Activated T-helper 2 cell treated with anti-CD3 and anti-CD28 coated beads, Interferon-gamma antibody, Interleukin-2, Interleukin-4, amounts not matched to agents 10 μg/mL and 5 μg/mL and 100 μg/mL, durations not matched to agents 14 hours and 24 hours and 36 hours (primary cell): ENCODE measurements at regions not wholly inside any gene's neighbourhood (a gene's known extent, or its start where the extent isn't known, plus 50 kb on each side); places are given as distances from the start of the nearest gene placed in this dataset.

Experiments
- DNase-seq: peaks from one replicate; pipeline ENCODE4 v3.0.0; 2021; ENCODE audit warnings: low spot score
- H3K27ac Mint-ChIP-seq: one replicate; pipeline ENCODE4 v1.8.0; 2021; ENCODE audit warnings: mixed read lengths
- H3K27me3 Mint-ChIP-seq: one replicate; pipeline ENCODE4 v1.8.0; 2021; ENCODE audit warnings: low read depth, mixed read lengths
- H3K36me3 Mint-ChIP-seq: one replicate; pipeline ENCODE4 v1.8.0; 2021; ENCODE audit warnings: low read depth, mixed read lengths
- H3K4me1 Mint-ChIP-seq: one replicate; pipeline ENCODE4 v1.8.0; 2021; ENCODE audit warnings: low read depth, mixed read lengths
- H3K4me3 Mint-ChIP-seq: one replicate; pipeline ENCODE4 v1.8.0; 2021; ENCODE audit warnings: low read depth, mild to moderate bottlenecking, moderate library complexity, mixed read lengths
- H3K9me3 Mint-ChIP-seq: one replicate; pipeline ENCODE4 v1.8.0; 2021; ENCODE audit warnings: mixed read lengths
- intact Hi-C: fragments of 100-400 bp; cut with micrococcal nuclease; formaldehyde crosslinking; loops from one replicate; pipeline ENCODE4 v1.15.1; 2023

DNA sequence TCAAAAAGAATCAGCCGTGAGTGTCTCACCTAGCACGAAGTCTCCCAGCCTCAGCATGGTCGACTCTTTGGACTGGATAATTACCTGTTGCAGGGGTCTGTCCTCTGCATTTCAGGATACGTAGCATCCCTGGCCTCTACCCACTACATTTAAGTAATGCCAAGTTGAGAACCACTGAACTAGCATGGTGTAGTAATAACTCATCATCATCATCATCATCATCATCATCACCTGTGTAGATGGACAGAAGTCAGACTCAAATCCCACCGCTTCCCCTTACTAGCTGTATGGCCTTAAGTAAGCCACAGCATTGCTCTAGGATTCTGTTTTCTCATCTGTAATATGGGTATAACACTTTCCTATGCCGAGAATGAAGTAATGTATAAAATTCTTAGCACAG lies 373.1 kb upstream of the XYLT1 start:
- Mint-ChIP-seq H3K4me1 (no peaks in the 10 kb centered on the region), H3K4me3 (no peak overlapping the region), H3K27ac (no peak overlapping the region), H3K36me3 (no peaks in the 10 kb centered on the region), H3K27me3 (no peaks in the 10 kb centered on the region), H3K9me3 (no peaks in the 10 kb centered on the region)
- intact Hi-C loops = no loop called here
- DNase-seq = no peak

DNA sequence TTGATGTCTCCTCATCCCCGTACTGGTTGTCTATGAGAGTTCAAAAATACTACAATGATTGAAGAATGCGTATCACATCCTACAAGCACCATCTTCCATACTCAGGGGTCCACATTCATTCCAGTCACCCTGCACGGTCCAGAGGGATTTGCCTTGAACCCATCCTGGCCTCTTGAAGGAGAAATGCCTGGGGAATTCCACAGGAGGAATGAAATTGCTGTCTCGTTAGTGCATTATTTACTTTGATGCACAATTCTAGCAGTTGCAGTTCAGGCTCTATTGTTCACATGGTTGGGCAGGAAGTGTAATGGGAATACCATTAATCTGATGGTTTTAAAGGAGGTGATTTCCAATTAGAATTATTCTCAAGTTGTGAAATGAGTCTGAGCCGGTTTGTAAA lies 369.1 kb upstream of the XYLT1 start:
- H3K27ac Mint-ChIP-seq = no peak overlapping the region
- no peak for DNase-seq
- H3K4me1 Mint-ChIP-seq = no peaks in the 10 kb centered on the region
- intact Hi-C loops = no loop called here
- H3K4me3 Mint-ChIP-seq = no peak overlapping the region
- H3K27me3 Mint-ChIP-seq = no peaks in the 10 kb centered on the region
- no peaks in the 10 kb centered on the region for H3K9me3 Mint-ChIP-seq
- no peaks in the 10 kb centered on the region for H3K36me3 Mint-ChIP-seq

DNA sequence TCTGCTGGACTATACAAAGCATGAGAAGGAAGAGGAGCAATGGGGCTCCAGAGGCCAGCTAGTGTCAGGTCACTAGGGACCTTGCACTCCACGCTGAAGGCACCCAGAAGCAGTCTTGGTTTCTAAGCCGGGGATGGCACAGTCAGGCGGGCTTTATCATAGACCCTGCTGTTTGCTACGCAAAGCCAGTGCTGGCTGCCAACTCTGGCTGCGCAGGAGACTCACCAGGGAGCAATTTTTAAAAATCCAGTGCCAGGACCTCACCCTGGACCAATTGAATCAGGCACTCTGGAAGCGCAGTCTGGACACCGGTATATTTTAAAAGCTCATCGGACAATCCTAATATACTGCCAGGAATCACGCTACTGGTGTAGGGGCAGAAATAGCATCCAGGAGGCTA lies 368.5 kb upstream of the XYLT1 start:
- no peaks in the 10 kb centered on the region for H3K4me1 Mint-ChIP-seq
- no peaks in the 10 kb centered on the region for H3K36me3 Mint-ChIP-seq
- intact Hi-C loops = no loop called here
- no peak overlapping the region for H3K27ac Mint-ChIP-seq
- no peaks in the 10 kb centered on the region for H3K27me3 Mint-ChIP-seq
- no peak overlapping the region for H3K4me3 Mint-ChIP-seq
- DNase-seq = no peak
- H3K9me3 Mint-ChIP-seq = no peaks in the 10 kb centered on the region

DNA sequence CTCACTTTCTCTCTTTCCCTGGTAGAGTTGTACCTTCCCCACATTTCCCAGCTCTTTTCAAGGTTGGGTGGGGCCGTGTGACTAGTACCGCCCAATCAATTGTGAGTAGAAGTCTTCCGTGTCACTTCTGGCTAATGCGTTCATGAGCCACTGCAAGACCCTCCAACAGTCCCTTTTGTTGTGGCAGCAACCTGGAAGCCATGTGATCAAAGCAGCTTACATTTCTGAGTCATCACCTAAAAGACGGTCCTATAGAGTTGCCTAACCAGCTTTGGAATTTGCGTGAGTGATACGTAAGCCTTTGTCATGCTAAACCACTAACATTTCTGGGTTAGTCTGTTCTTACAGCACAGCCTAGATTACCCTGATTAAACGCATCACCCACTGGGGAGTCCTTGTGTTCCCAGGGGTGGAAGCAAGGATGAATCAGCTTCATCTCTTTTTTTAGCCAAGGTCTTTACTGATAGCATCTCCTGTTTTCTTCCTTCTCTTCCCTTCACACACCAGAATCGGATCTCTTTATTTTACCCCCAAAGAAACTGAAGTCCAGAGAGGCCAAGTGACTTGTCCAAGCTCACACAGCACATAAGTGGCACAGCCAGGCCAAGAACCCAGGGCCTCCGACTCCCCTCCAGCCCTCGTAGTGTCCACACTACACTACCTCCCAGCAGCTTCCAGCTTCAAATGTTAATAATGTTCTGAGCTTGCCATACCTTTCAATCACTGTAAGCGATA lies 366.3 kb upstream of the XYLT1 start:
- DNase-seq = no peak
- no peaks in the 10 kb centered on the region for H3K4me1 Mint-ChIP-seq

DNA sequence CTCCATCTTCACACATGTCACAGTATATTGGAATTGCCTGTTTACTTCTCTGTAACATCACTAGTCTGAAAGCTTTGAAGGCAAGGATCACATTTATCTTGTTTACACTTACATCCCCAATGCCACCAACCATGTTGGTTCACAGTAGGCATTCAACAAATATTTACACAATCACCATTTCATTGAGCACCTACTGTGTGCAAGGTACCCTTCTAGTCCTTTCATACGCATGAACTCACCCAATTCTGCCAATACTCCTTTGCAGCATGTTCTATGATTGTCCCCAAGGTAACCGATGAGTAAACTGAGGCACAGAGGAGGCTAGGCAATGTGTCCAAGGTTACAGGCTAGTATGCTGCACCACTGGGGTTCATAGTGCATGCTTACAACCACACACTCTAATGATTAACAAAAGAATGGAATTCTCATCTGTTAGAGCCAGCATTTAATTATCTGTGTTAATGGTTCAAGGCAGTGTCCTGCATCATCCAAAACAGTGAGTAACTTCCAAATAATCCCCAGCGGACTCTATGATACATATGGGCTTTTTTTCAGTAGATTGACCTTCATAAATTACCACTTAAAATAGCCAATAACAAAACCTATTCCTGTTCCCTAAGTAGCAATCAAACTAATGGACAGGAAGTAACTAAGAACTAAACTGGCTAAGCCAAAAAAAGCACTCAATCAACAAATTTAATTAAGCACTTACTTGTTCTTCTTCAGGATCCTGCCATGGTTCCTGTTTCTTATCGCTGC lies 364.5 kb upstream of the XYLT1 start:
- Mint-ChIP-seq H3K27ac (no peak overlapping the region), H3K9me3 (no peaks in the 10 kb centered on the region), H3K27me3 (no peaks in the 10 kb centered on the region), H3K4me3 (no peak overlapping the region), H3K4me1 (no peaks in the 10 kb centered on the region), H3K36me3 (no peaks in the 10 kb centered on the region)
- intact Hi-C loops = no loop called here
- DNase-seq = no peak

More for the DNA sequence above, 366.3 kb upstream of the XYLT1 start:
- Mint-ChIP-seq H3K36me3 (no peaks in the 10 kb centered on the region), H3K9me3 (no peaks in the 10 kb centered on the region), H3K4me3 (no peak overlapping the region), H3K27ac (no peak overlapping the region), H3K27me3 (no peaks in the 10 kb centered on the region)
- intact Hi-C loops = no loop called here

DNA sequence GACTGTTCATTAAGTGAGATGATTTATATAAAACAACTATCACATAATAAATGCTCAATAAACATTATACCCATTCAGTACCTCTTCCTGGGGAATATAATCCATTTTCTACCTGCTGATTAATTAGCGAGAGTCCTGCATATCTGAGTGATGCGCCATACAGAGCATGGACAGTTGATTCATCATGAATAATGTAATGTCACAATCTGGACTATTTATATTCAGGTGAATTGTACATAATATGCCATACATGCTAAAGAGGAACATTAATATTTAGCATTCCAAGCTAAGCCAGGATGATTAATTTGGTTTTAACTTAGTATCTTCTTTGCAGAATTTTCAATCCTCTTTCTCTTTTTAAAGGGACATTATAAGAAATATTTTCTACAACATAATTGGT lies 362.0 kb upstream of the XYLT1 start:
- intact Hi-C loops = no loop called here
- no peaks in the 10 kb centered on the region for H3K27me3 Mint-ChIP-seq
- no peaks in the 10 kb centered on the region for H3K9me3 Mint-ChIP-seq
- no peak overlapping the region for H3K27ac Mint-ChIP-seq
- no peaks in the 10 kb centered on the region for H3K36me3 Mint-ChIP-seq
- no peaks in the 10 kb centered on the region for H3K4me1 Mint-ChIP-seq
- H3K4me3 Mint-ChIP-seq = no peak overlapping the region
- no peak for DNase-seq

DNA sequence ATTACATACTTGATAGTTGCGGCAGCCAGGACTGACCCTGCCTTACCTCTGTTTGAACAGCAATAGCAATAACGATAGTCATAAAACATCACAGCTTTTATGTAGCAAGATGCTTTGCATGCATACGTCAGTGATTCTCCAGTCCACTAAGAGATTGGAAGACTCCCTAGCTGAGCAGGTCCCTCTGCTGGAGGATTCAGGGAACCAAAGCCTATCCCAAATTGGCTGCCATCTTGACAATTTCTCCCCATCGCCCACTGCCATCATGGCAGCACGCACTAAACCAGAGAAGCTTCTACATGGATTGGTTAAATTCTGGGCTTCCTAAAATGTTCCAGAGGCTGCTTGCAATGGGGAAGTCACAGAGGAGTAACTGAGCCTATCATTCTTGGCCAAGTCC lies 360.6 kb upstream of the XYLT1 start:
- H3K36me3 Mint-ChIP-seq = no peaks in the 10 kb centered on the region
- H3K4me3 Mint-ChIP-seq = no peak overlapping the region
- no peaks in the 10 kb centered on the region for H3K9me3 Mint-ChIP-seq
- no peak for DNase-seq
- no peak overlapping the region for H3K27ac Mint-ChIP-seq
- no peaks in the 10 kb centered on the region for H3K27me3 Mint-ChIP-seq
- intact Hi-C loops = no loop called here
- no peaks in the 10 kb centered on the region for H3K4me1 Mint-ChIP-seq

DNA sequence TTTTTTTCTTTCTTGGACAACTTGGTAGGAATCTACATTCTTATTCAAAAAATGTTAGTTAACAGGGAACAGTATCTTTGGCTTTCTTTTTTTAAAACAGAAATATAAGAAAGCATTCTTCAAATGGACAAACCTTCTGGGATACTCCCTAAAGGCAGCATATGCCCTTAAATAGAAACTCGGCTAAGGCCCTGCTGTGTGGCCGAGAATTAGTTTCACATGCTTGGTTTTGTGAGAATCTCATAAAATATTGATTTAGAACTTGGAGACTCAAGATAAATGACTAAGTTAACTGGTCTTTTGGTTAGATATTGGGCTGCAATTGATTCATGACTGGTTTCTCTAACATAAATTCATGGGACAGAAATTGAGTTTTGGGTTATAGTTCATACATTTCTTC lies 359.9 kb upstream of the XYLT1 start:
- DNase-seq = no peak
- intact Hi-C loops = no loop called here
- Mint-ChIP-seq H3K27ac (no peak overlapping the region), H3K27me3 (no peaks in the 10 kb centered on the region), H3K9me3 (no peaks in the 10 kb centered on the region), H3K4me3 (no peak overlapping the region), H3K36me3 (no peaks in the 10 kb centered on the region), H3K4me1 (no peaks in the 10 kb centered on the region)

DNA sequence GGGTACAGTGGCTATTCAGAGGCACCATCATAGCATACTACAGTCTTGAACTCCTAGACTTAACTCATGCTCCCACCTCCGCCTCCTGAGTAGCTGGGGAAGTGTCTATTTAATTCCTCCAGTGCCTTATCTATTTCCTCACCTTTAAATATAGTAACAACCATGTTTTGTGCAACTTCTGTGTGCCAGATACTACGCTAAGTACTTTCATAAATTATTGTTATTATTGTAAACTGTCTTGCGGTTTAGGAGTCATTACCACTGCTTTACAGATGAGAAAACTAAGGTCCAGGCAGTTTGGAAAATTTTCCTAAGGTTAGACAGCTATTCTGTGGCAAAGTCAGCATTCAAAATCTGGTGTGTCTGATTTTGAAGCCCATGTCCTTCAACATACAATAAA lies 359.1 kb upstream of the XYLT1 start:
- no peak overlapping the region for H3K4me3 Mint-ChIP-seq
- H3K27ac Mint-ChIP-seq = no peak overlapping the region
- DNase-seq = no peak
- no peaks in the 10 kb centered on the region for H3K9me3 Mint-ChIP-seq
- no peaks in the 10 kb centered on the region for H3K27me3 Mint-ChIP-seq
- H3K36me3 Mint-ChIP-seq = no peaks in the 10 kb centered on the region
- intact Hi-C loops = no loop called here
- H3K4me1 Mint-ChIP-seq = no peaks in the 10 kb centered on the region

DNA sequence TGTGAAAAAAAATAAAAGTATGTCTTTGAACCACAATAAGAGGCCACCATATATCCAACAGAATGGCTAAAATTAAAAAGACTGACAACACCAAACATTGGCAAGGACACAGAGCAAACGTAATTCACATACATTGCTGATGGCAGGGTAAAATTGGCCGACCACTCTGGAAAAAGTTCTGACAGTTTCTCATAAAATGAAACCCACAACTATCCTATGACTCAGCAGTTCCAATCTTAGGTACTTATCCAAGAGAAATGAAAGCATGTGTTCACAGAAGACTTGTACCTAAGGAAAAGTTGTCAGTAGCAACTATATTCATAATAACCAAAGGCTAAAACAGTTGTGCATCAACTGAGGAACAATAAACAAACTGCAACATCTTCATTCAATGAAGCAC lies 357.3 kb upstream of the XYLT1 start:
- intact Hi-C loops = no loop called here
- H3K4me3 Mint-ChIP-seq = no peak overlapping the region

DNA sequence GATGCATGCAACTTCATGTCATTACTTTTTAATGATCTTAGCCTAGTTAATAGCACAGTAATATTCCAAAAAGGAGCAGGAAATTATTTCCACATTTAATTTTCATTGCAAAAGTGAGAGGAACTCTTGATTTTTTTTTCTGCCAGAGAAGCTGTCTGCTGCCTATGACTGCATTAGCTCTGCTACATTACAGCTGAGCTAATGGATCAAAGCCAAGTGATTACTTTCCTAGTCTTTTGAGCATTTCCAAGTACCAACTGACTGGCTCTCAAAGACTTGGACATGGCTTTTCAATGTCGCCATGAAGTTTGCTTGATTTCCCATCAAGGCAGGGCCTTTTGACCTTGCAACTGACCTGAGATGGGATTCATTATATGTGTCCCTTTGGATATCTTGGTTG lies 356.6 kb upstream of the XYLT1 start:
- H3K9me3 Mint-ChIP-seq = no peaks in the 10 kb centered on the region
- H3K27ac Mint-ChIP-seq = no peak overlapping the region
- no peak for DNase-seq
- intact Hi-C loops = no loop called here
- H3K4me1 Mint-ChIP-seq = no peaks in the 10 kb centered on the region
- H3K27me3 Mint-ChIP-seq = no peaks in the 10 kb centered on the region
- no peaks in the 10 kb centered on the region for H3K36me3 Mint-ChIP-seq
- no peak overlapping the region for H3K4me3 Mint-ChIP-seq

More for the DNA sequence above, 357.3 kb upstream of the XYLT1 start:
- H3K27ac Mint-ChIP-seq = no peak overlapping the region
- H3K9me3 Mint-ChIP-seq = no peaks in the 10 kb centered on the region
- no peaks in the 10 kb centered on the region for H3K36me3 Mint-ChIP-seq
- DNase-seq = no peak
- no peaks in the 10 kb centered on the region for H3K27me3 Mint-ChIP-seq
- no peaks in the 10 kb centered on the region for H3K4me1 Mint-ChIP-seq

DNA sequence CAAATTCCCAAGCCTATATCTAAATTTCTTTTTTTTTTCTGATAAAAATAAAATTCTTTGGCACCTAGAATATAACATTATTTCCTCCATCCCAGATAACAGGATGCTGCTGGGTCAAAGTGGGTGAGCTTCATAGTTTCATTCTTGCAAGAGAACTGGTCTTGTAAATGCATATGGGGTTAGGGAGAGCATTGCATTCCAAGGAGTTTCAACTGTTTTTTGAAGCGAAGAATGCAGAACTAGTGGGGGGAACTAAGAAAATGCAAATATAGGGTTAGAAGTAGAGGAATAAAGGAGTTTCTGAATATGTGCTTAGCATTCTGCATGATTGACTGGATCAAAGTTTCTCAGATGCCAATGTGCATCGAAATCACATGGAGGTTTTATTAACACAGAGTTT lies 347.2 kb upstream of the XYLT1 start:
- Mint-ChIP-seq H3K9me3 (peaks cover 38% of the 10 kb centered on the region), H3K4me1 (no peaks in the 10 kb centered on the region)
- intact Hi-C loops = no loop called here

DNA sequence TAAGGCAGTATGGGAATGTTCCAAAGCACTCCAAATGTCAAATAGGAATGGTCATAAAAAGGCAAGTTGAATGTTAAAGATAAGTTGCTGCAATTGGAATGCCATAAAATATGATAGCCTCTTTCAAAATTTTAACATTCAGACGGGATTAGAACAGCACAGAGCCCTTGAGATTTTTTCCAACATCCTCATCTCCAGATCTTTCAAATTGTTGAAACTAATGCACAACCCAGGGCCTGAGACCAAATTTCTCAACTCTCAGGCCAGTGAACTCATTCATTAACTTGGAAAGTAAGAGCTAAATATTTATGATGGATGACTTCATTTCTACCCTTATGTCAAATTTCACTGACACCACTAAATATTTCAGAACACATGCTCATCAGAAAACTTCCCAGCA lies 346.5 kb upstream of the XYLT1 start:
- Mint-ChIP-seq H3K4me3 (no peak overlapping the region), H3K27me3 (no peaks in the 10 kb centered on the region), H3K4me1 (no peaks in the 10 kb centered on the region), H3K36me3 (no peaks in the 10 kb centered on the region), H3K9me3 (peaks cover 38% of the 10 kb centered on the region), H3K27ac (no peak overlapping the region)
- DNase-seq = no peak
- intact Hi-C loops = no loop called here

More for the DNA sequence above, 347.2 kb upstream of the XYLT1 start:
- Mint-ChIP-seq H3K27me3 (no peaks in the 10 kb centered on the region), H3K27ac (no peak overlapping the region), H3K4me3 (no peak overlapping the region), H3K36me3 (no peaks in the 10 kb centered on the region)
- DNase-seq = no peak
